ENCODE measurements at regions not wholly inside any gene's neighbourhood (a gene's known extent, or its start where the extent isn't known, plus 50 kb on each side); places are given as distances from the start of the nearest gene placed in this dataset.

- Histone ChIP-seq H3K9ac (ENCODE audit: low read length) (no peak overlapping the region), H3K9me2 (replicated peaks; ENCODE audit: insufficient read depth, low read length) (no peaks in the 10 kb centered on the region), H3K4me2 (ENCODE audit: low read depth, low read length) (peak overlapping the region; percentile 37), H2AFZ (ENCODE audit: low read length) (0 out of 2 replicates have a peak overlapping the region, but pooled peaks have one; percentile 6), H3K9me3 (replicated peaks; ENCODE audit: insufficient read depth, low read length) (no peaks in the 10 kb centered on the region), H3F3A (ENCODE audit: insufficient read depth, low read length) (no peaks in the 10 kb centered on the region), H3K36me3 (replicated peaks; ENCODE audit: insufficient read depth, low read length) (no peaks in the 10 kb centered on the region), H3K27me3 (replicated peaks; ENCODE audit: insufficient read depth, low read length) (no peaks in the 10 kb centered on the region), H3K4me3 (ENCODE audit: low read length) (no peak overlapping the region), H3K4me1 (ENCODE audit: low read length) (no peaks in the 10 kb centered on the region), H3K27ac (ENCODE audit: low read length) (no peak overlapping the region), H4K20me1 (ENCODE audit: insufficient read depth, low read length) (no peaks in the 10 kb centered on the region), H3K79me2 (ENCODE audit: low read length) (no peaks in the 10 kb centered on the region)
- TF ChIP-seq EZH2phosphoT487 (IDR thresholded peaks at IDR 0.05; ENCODE audit: low read length) (no peak), EZH2 (optimal IDR thresholded peaks at IDR 0.05; ENCODE audit: low read depth, low read length) (no peak)
- TF ChIP-seq, protein P1, sequence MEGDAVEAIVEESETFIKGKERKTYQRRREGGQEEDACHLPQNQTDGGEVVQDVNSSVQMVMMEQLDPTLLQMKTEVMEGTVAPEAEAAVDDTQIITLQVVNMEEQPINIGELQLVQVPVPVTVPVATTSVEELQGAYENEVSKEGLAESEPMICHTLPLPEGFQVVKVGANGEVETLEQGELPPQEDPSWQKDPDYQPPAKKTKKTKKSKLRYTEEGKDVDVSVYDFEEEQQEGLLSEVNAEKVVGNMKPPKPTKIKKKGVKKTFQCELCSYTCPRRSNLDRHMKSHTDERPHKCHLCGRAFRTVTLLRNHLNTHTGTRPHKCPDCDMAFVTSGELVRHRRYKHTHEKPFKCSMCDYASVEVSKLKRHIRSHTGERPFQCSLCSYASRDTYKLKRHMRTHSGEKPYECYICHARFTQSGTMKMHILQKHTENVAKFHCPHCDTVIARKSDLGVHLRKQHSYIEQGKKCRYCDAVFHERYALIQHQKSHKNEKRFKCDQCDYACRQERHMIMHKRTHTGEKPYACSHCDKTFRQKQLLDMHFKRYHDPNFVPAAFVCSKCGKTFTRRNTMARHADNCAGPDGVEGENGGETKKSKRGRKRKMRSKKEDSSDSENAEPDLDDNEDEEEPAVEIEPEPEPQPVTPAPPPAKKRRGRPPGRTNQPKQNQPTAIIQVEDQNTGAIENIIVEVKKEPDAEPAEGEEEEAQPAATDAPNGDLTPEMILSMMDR (IDR thresholded peaks at IDR 0.05; ENCODE audit: low read length), result no peak
- no peak for DNase-seq
Measured at GRCh38 chr7:97506728-97507127, 225.2 kb upstream of the TAC1 start.

DNA sequence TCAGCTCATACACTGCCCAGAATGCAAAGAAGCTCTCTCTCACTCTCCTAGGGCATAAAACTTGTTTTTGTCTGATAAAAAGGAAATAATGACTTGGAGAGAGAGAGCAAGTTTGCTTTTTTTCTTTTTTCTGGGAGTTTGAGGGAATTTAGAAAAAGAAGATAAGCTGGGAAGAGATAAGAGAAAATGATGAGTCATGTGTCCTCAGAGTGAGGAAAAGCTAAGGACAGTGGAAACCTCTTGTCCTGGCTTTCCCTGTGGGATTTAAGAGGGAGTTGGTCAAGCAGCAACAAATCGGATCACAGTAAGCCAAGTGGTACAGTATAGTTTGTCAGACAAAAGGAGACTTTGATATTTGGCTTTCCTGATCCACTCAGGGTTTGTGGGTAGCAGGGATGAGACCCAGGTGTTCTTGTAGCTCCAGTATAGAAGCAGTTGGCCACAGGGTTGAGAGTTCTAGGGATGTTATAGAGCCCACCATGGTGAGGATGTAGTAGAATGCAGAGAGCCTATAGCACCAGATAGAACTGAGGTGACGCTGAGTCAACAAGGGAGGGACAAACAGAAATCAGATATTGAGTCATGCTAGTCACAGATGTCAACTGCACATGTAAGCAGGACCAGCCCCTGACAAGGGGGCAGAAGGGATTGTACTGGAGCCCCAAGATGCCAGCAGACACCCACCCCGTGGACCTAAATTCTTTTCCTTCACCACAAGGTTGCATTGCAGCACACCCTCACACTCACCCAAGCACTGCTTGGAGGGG, 219.3 kb upstream of the TAC1 start:
- Histone ChIP-seq H3K4me3 (ENCODE audit: low read length) (no peak overlapping the region), H3K9ac (ENCODE audit: low read length) (no peak overlapping the region), H3K36me3 (replicated peaks; ENCODE audit: insufficient read depth, low read length) (no peaks in the 10 kb centered on the region), H3F3A (ENCODE audit: insufficient read depth, low read length) (no peaks in the 10 kb centered on the region), H3K4me1 (ENCODE audit: low read length) (no peaks in the 10 kb centered on the region), H3K27me3 (replicated peaks; ENCODE audit: insufficient read depth, low read length) (no peaks in the 10 kb centered on the region), H2AFZ (ENCODE audit: low read length) (no peak overlapping the region), H3K9me3 (replicated peaks; ENCODE audit: insufficient read depth, low read length) (no peaks in the 10 kb centered on the region), H3K4me2 (ENCODE audit: low read depth, low read length) (no peak overlapping the region), H3K79me2 (ENCODE audit: low read length) (no peaks in the 10 kb centered on the region), H3K9me2 (replicated peaks; ENCODE audit: insufficient read depth, low read length) (no peaks in the 10 kb centered on the region), H4K20me1 (ENCODE audit: insufficient read depth, low read length) (no peaks in the 10 kb centered on the region), H3K27ac (ENCODE audit: low read length) (no peak overlapping the region)
- TF ChIP-seq EZH2phosphoT487 (IDR thresholded peaks at IDR 0.05; ENCODE audit: low read length), result no peak
- TF ChIP-seq, protein P1 (IDR thresholded peaks at IDR 0.05; ENCODE audit: low read length), result no peak
- TF ChIP-seq EZH2 (optimal IDR thresholded peaks at IDR 0.05; ENCODE audit: low read depth, low read length), result no peak
- no peak for DNase-seq

- TF ChIP-seq EZH2phosphoT487 (IDR thresholded peaks at IDR 0.05; ENCODE audit: low read length), result no peak
- TF ChIP-seq, protein P1 (IDR thresholded peaks at IDR 0.05; ENCODE audit: low read length), result no peak
- TF ChIP-seq EZH2 (optimal IDR thresholded peaks at IDR 0.05; ENCODE audit: low read depth, low read length), result no peak
- no peak overlapping the region for H2AFZ ChIP-seq (ENCODE audit: low read length)
- no peaks in the 10 kb centered on the region for H4K20me1 ChIP-seq (ENCODE audit: insufficient read depth, low read length)
- H3K9ac ChIP-seq (ENCODE audit: low read length), result no peak overlapping the region
- no peaks in the 10 kb centered on the region for H3K79me2 ChIP-seq (ENCODE audit: low read length)
- H3K4me2 ChIP-seq (ENCODE audit: low read depth, low read length), result no peak overlapping the region
- no peaks in the 10 kb centered on the region for H3K36me3 ChIP-seq (replicated peaks; ENCODE audit: insufficient read depth, low read length)
- no peak overlapping the region for H3K4me3 ChIP-seq (ENCODE audit: low read length)
- H3K4me1 ChIP-seq (ENCODE audit: low read length), result no peaks in the 10 kb centered on the region
- DNase-seq, result no peak
- no peak overlapping the region for H3K27ac ChIP-seq (ENCODE audit: low read length)
- H3K9me2 ChIP-seq (replicated peaks; ENCODE audit: insufficient read depth, low read length), result no peaks in the 10 kb centered on the region
- no peaks in the 10 kb centered on the region for H3F3A ChIP-seq (ENCODE audit: insufficient read depth, low read length)
- no peaks in the 10 kb centered on the region for H3K27me3 ChIP-seq (replicated peaks; ENCODE audit: insufficient read depth, low read length)
- H3K9me3 ChIP-seq (replicated peaks; ENCODE audit: insufficient read depth, low read length), result no peaks in the 10 kb centered on the region
Measured at GRCh38 chr7:97513326-97513725, 218.6 kb upstream of the TAC1 start.

All from MM.1S (cell line).